HepG2 (cell line): ENCODE measurements at regions not wholly inside any gene's neighbourhood (a gene's known extent, or its start where the extent isn't known, plus 50 kb on each side); places are given as distances from the start of the nearest gene placed in this dataset.

Experiments
- ATAC-seq: fragments of 200-7000 bp; cut with Tn5 transposase; 3 replicates; pipeline ENCODE4 v1.9.1; 2020; ENCODE audit warnings: mild to moderate bottlenecking, moderate library complexity
- BruUV-seq: library from RNA; stranded (reverse); fragments of 400-500 nt; replicated peaks from 2 replicates; lab custom pipeline; 2021; lab: Mats Ljungman, UMichigan
- CTCF ChIA-PET: fragments of 300-600 bp; formaldehyde crosslinking; extraction: SDS; loops from one replicate; lab custom pipeline; 2021; ENCODE audit warnings: low total read pairs, inconsistent platforms, low intra/inter-chr PET ratio; lab: Yijun Ruan, JAX
- POLR2A ChIA-PET: fragments of 350-600 bp; sonication (Branson Sonifier 250); formaldehyde crosslinking; loops from one replicate; lab custom pipeline; 2020; ENCODE audit warnings: antibody characterized with exemption, inconsistent platforms; lab: Yijun Ruan, JAX
- DNase-seq: peaks from one replicate; pipeline ENCODE4 v3.0.0-alpha.2; 2015; ENCODE audit warnings: low spot score
- FAIRE-seq: peaks from 3 replicates; lab custom pipeline; 2011; peaks lifted over from hg19 to GRCh38; lab: Jason Lieb, UNC
- H2AFZ ChIP-seq: one replicate; pipeline ENCODE4 v1.6.1; 2011; ENCODE audit warnings: low read length, inconsistent platforms
- H3K27ac ChIP-seq: fragments of 300-600 bp; 3 replicates; pipeline ENCODE4 v1.8.0; 2011; ENCODE audit warnings: mixed run types, mild to moderate bottlenecking, mixed read lengths, low read length, inconsistent platforms; ENCODE audit not compliant: insufficient read depth; ENCODE audit errors: extremely low read length
- H3K27me3 ChIP-seq, 2 experiments: fragments of 200-600 bp in 1 of 2; 2 replicates in 1 of 2; 3 replicates in 1 of 2; pipeline versions ENCODE4 v1.6.0 to v1.8.0; 2011; ENCODE audit warnings: low read length in 2 of 2, mild to moderate bottlenecking in 2 of 2, moderate library complexity in 2 of 2, inconsistent platforms in 1 of 2; ENCODE audit not compliant: insufficient read depth in 2 of 2, control insufficient read depth in 1 of 2
- H3K36me3 ChIP-seq, 2 experiments: fragments of 200-600 bp in 1 of 2; replicated peaks in 1 of 2; 2 replicates in 1 of 2; 3 replicates in 1 of 2; pipeline versions ENCODE4 v1.5.1 to v1.8.0; 2011; ENCODE audit warnings: low read length in 2 of 2, inconsistent platforms in 1 of 2; ENCODE audit not compliant: insufficient read depth in 2 of 2, control insufficient read depth in 1 of 2
- H3K4me1 ChIP-seq: 2 replicates; pipeline ENCODE4 v1.5.1; 2012; ENCODE audit warnings: low read length, inconsistent platforms; ENCODE audit not compliant: insufficient read depth
- H3K4me2 ChIP-seq: 2 replicates; pipeline ENCODE4 v1.6.0; 2011; ENCODE audit warnings: low read depth, low read length, inconsistent platforms
- H3K4me3 ChIP-seq, 3 experiments: fragments of 200-600 bp in 1 of 3; sonication (generic), shearing (Covaris generic) in 1 of 3; replicated peaks in 1 of 3; 2 replicates each; pipeline ENCODE4 v1.5.1; 2011 to 2016; ENCODE audit warnings: low read length in 3 of 3, inconsistent platforms in 2 of 3, low read depth in 2 of 3, mild to moderate bottlenecking in 2 of 3, control low read depth in 1 of 3, mixed read lengths in 1 of 3; ENCODE audit not compliant: insufficient read depth in 1 of 3
- H3K79me2 ChIP-seq: one replicate; pipeline ENCODE4 v1.6.1; 2011; ENCODE audit warnings: low read length, inconsistent platforms; ENCODE audit not compliant: insufficient read depth
- H3K9ac ChIP-seq: 2 replicates; pipeline ENCODE4 v1.6.0; 2011; ENCODE audit warnings: mild to moderate bottlenecking, low read depth, low read length, inconsistent platforms; ENCODE audit not compliant: insufficient read depth
- H3K9me3 ChIP-seq: 2 replicates; pipeline ENCODE4 v1.5.1; 2012; ENCODE audit warnings: mild to moderate bottlenecking, low read length
- H4K20me1 ChIP-seq: 2 replicates; pipeline ENCODE4 v1.6.0; 2011; ENCODE audit warnings: inconsistent platforms, mild to moderate bottlenecking, low read length, moderate library complexity; ENCODE audit not compliant: insufficient read depth
- ATF7 ChIP-seq, 2 experiments: fragments of 450-650 bp in 1 of 2; sonication (generic) in 1 of 2; formaldehyde crosslinking in 1 of 2; IDR thresholded peaks; 2 replicates each; pipeline versions ENCODE4 v1.4.0 to v1.6.1; 2016 to 2020; ENCODE audit warnings: antibody characterized with exemption in 1 of 2, mild to moderate bottlenecking in 1 of 2, missing genetic modification reagents in 1 of 2
- BATF2 ChIP-seq: sonication (generic); formaldehyde crosslinking; IDR thresholded peaks from 2 replicates; pipeline ENCODE4 v1.8.0; 2022; ENCODE audit warnings: mild to moderate bottlenecking, missing genetic modification reagents, moderate library complexity
- KIAA2018 ChIP-seq: sonication (generic); formaldehyde crosslinking; IDR thresholded peaks from 2 replicates; pipeline ENCODE4 v1.5.0; 2020; ENCODE audit warnings: mild to moderate bottlenecking, missing genetic modification reagents, borderline replicate concordance
- KLF13 ChIP-seq: sonication (generic); formaldehyde crosslinking; IDR thresholded peaks from 2 replicates; pipeline ENCODE4 v1.4.0; 2020; ENCODE audit warnings: mild to moderate bottlenecking, missing genetic modification reagents
- MEF2D ChIP-seq: sonication (generic); formaldehyde crosslinking; IDR thresholded peaks from 2 replicates; pipeline ENCODE4 v1.5.1; 2020; ENCODE audit warnings: mild to moderate bottlenecking, missing genetic modification reagents
- POLR2AphosphoS5 ChIP-seq: IDR thresholded peaks from 2 replicates; pipeline ENCODE4 v1.6.1; 2012; ENCODE audit warnings: low read depth, low read length
- SKI ChIP-seq: fragments of 450-650 bp; IDR thresholded peaks from one replicate; pipeline ENCODE4 v1.6.1; 2018; ENCODE audit warnings: mild to moderate bottlenecking; ENCODE audit not compliant: partially characterized antibody
- ZNF234 ChIP-seq: sonication (generic); formaldehyde crosslinking; conservative IDR thresholded peaks from 2 replicates; pipeline ENCODE4 v1.5.1; 2020; ENCODE audit warnings: mild to moderate bottlenecking, missing genetic modification reagents
- ZNF33A ChIP-seq: sonication (generic); formaldehyde crosslinking; IDR thresholded peaks from 2 replicates; pipeline ENCODE4 v1.5.1; 2020; ENCODE audit warnings: missing genetic modification reagents, mild to moderate bottlenecking, moderate library complexity, borderline replicate concordance
- ZNF710 ChIP-seq: sonication (generic); formaldehyde crosslinking; IDR thresholded peaks from 2 replicates; pipeline ENCODE4 v1.5.0; 2020; ENCODE audit warnings: mild to moderate bottlenecking, missing genetic modification reagents, borderline replicate concordance
- WGBS: methylation state at CpG from one replicate; pipeline ENCODE4 v1.1.6; 2017; ENCODE audit warnings: low lambda C conversion rate; 5-methylcytosine and 5-hydroxymethylcytosine counted together
- in situ Hi-C: cut with HindIII; loops from 2 replicates; pipeline ENCODE4 v1.10.0; 2017; ENCODE audit warnings: low pct_unique_long_range_greater_than_20kb; ENCODE audit not compliant: extremely low pct_ligation_motif_present
- intact Hi-C: fragments of 100-400 bp; cut with micrococcal nuclease; formaldehyde crosslinking; loops from one replicate; pipeline ENCODE4 v1.10.0; 2022; ENCODE audit not compliant: unreplicated experiment

GRCh38 chr16:72552654-72553053 lies 380.7 kb upstream of the PMFBP1 start (continued):
- TF ChIP-seq ZNF710 (no peak), SKI (no peak), ATF7 (IDR thresholded peaks at IDR 0.05) (no peak), ATF7 (CRISPR knock-in tag; IDR thresholded peaks at IDR 0.05) (no peak), ZNF33A (CRISPR knock-in tag) (no peak), ZNF234 (CRISPR knock-in tag) (no peak), BATF2 (CRISPR knock-in tag) (no peak), MEF2D (CRISPR knock-in tag) (no peak), POLR2AphosphoS5 (no peak)
- TF ChIP-seq, all 625 proteins: peak for 0

GRCh38 chr16:72551649-72552048 lies 379.7 kb upstream of the PMFBP1 start:
- no TSS peak for BruUV-seq
- H4K20me1 ChIP-seq: no peaks in the 10 kb centered on the region
- DNase-seq (no peak), ATAC-seq (no peak), FAIRE-seq (no peak)
- no peak overlapping the region for H3K4me3 ChIP-seq
- in situ Hi-C loops: no loop called here
- ChIA-PET POLR2A (no interaction called here), CTCF (no interaction called here)
- WGBS: 63% methylated on average over 1 of the region's 1 CpG
- H3K9ac ChIP-seq: no peak overlapping the region
- no peaks in the 10 kb centered on the region for H3K4me1 ChIP-seq
- H3K9me3 ChIP-seq: no peaks in the 10 kb centered on the region
- H3K36me3 ChIP-seq: no peaks in the 10 kb centered on the region; a peak in 1 of 5 replicates
- TF ChIP-seq KLF13 (CRISPR knock-in tag) (no peak), KIAA2018 (CRISPR knock-in tag) (no peak)
- no peak overlapping the region for H3K27ac ChIP-seq
- intact Hi-C loops: no loop called here
- H3K27me3 ChIP-seq: no peaks in the 10 kb centered on the region
- no peaks in the 10 kb centered on the region for H3K79me2 ChIP-seq
- no peak overlapping the region for H2AFZ ChIP-seq
- no peak overlapping the region for H3K4me2 ChIP-seq
